Ascending aorta (tissue), 2 donors: ENCODE measurements at regions not wholly inside any gene's neighbourhood (a gene's known extent, or its start where the extent isn't known, plus 50 kb on each side); places are given as distances from the start of the nearest gene placed in this dataset.

Source experiments
- DNase-seq, 2 donors: peaks; one replicate each; pipeline ENCODE4 v3.0.0-alpha.2; 2019; ENCODE audit warnings: low spot score in 2 of 2
- H3K27ac ChIP-seq, 2 donors: fragments of 200-600 bp; sonication (generic); one replicate each; pipeline ENCODE4 v1.5.1; 2016 to 2017; ENCODE audit warnings: mild to moderate bottlenecking in 1 of 2
- H3K27me3 ChIP-seq: fragments of 200-600 bp; sonication (generic); one replicate; pipeline ENCODE4 v1.5.1; 2017
- H3K36me3 ChIP-seq, 2 donors: fragments of 200-600 bp; sonication (generic); one replicate each; pipeline ENCODE4 v1.5.1; 2016
- H3K4me1 ChIP-seq, 2 donors: fragments of 200-600 bp; sonication (generic); one replicate each; pipeline ENCODE4 v1.5.1; 2016 to 2017; ENCODE audit warnings: mild to moderate bottlenecking in 1 of 2
- H3K4me3 ChIP-seq, 2 donors: fragments of 200-600 bp; sonication (generic); one replicate each; pipeline ENCODE4 v1.5.1; 2016 to 2017; ENCODE audit warnings: mild to moderate bottlenecking in 1 of 2
- H3K9me3 ChIP-seq, 2 donors: fragments of 200-600 bp; sonication (generic); one replicate each; pipeline ENCODE4 v1.5.1; 2016
- intact Hi-C: fragments of 100-400 bp; cut with DNase I; formaldehyde crosslinking; loops from one replicate; pipeline ENCODE4 v1.15.1; 2023
- TF ChIP-seq, protein P1 (sequence below), 3 experiments: fragments of 200-600 bp in 2 of 3; fragments of 450-650 bp in 1 of 3; sonication (generic) in 2 of 3; IDR thresholded peaks; one replicate each; pipeline ENCODE4 v1.5.1; 2016 to 2019; ENCODE audit warnings: antibody characterized with exemption in 3 of 3, mild to moderate bottlenecking in 1 of 3, moderate library complexity in 1 of 3

DNA sequence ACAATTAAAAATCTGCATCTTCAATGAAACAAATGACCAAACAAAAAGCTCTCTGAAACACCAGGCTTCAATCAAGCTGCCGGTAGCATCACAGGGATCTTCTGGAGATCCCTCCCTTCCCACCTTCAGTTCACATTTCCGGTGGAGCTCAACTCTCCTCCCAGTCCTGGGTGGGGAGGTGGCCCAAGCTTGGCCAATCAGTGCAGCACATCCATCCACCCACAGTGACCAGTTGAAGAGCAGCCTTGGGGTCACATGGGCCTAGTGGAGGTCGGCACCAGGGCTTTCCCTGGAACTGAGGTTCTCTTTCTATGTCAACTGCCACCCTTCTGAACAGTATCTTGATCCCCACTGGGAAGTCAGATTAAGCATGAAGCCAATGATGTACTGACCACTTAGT lies 620.1 kb upstream of the MGMT start:
- H3K27ac ChIP-seq = no peak overlapping the region
- no peaks in the 10 kb centered on the region for H3K9me3 ChIP-seq
- no peaks in the 10 kb centered on the region for H3K36me3 ChIP-seq
- DNase-seq = no peak
- intact Hi-C loops = no loop called here
- H3K4me3 ChIP-seq = no peak overlapping the region
- no peaks in the 10 kb centered on the region for H3K27me3 ChIP-seq
- no peaks in the 10 kb centered on the region for H3K4me1 ChIP-seq
- TF ChIP-seq, protein P1, sequence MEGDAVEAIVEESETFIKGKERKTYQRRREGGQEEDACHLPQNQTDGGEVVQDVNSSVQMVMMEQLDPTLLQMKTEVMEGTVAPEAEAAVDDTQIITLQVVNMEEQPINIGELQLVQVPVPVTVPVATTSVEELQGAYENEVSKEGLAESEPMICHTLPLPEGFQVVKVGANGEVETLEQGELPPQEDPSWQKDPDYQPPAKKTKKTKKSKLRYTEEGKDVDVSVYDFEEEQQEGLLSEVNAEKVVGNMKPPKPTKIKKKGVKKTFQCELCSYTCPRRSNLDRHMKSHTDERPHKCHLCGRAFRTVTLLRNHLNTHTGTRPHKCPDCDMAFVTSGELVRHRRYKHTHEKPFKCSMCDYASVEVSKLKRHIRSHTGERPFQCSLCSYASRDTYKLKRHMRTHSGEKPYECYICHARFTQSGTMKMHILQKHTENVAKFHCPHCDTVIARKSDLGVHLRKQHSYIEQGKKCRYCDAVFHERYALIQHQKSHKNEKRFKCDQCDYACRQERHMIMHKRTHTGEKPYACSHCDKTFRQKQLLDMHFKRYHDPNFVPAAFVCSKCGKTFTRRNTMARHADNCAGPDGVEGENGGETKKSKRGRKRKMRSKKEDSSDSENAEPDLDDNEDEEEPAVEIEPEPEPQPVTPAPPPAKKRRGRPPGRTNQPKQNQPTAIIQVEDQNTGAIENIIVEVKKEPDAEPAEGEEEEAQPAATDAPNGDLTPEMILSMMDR (IDR thresholded peaks at IDR 0.05) = no peak

DNA sequence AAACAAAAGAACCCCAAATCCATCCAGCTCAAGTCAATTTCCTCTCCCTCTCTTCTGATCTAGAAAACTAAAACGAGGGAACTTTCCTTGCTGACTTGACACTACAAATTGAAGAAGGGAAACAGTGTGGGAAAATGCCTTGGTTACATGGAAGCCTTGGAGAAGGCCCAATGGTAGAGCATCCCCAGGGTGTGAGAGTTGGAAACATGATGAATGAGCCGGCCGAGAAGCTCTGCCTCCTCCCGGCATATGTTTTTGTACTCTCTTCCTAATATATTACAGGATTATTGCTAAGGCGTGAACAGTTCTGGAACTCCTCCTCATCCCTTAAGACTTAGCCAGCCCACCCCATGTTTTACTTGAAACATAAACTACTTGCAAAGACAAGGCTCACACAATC lies 618.2 kb upstream of the MGMT start:
- no peak for DNase-seq
- TF ChIP-seq, protein P1 (IDR thresholded peaks at IDR 0.05) = no peak
- Histone ChIP-seq H3K4me1 (no peaks in the 10 kb centered on the region), H3K27ac (no peak overlapping the region), H3K27me3 (no peaks in the 10 kb centered on the region), H3K4me3 (no peak overlapping the region), H3K9me3 (no peaks in the 10 kb centered on the region), H3K36me3 (no peaks in the 10 kb centered on the region)
- intact Hi-C loops = no loop called here

DNA sequence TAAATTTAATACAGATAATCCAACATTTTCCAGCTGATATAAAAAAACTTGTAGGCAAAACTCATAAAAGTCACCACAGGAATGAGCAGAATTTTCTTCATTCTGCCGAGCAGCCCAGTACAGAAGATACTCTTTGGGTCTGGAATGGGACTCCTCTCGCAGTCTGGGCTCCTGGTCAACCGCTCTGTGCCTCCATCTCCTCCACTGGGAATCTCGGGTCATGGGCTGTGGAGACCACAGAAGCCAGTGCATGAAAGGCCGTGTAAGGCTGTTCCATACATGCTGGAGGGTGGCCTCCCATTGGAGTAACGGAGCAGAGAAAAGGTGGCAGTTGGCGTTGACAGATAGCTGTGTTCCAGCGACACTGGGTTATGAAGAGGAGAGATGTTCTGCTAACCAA lies 616.4 kb upstream of the MGMT start:
- Histone ChIP-seq H3K4me1 (peaks cover 0 to 3% of the 10 kb centered on the region in 2 donors), H3K9me3 (no peaks in the 10 kb centered on the region), H3K4me3 (no peak overlapping the region), H3K36me3 (no peaks in the 10 kb centered on the region), H3K27ac (no peak overlapping the region), H3K27me3 (no peaks in the 10 kb centered on the region)
- DNase-seq = no peak
- intact Hi-C loops = no loop called here
- TF ChIP-seq, protein P1 (IDR thresholded peaks at IDR 0.05) = no peak

DNA sequence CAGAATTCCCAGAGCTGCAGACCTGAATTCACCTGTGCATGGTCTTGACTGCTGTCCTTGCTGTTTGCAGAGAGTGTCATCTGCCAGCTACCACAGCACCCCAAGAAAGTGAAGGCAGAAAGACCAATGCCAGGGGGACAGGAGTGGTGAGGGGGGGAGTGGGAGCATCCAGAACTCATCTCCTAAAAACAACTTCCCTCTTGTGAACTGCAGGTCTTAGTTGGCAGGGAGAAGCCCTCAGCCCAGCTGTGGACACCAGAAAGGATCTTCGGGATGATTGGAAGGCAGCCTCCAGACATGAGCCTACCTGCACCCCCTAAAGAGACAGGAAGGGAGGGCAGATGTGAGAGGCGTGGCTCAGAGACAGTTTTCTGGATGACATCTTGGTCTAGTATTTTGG lies 615.8 kb upstream of the MGMT start:
- intact Hi-C loops = no loop called here
- H3K4me3 ChIP-seq = no peak overlapping the region
- no peaks in the 10 kb centered on the region for H3K36me3 ChIP-seq
- H3K27me3 ChIP-seq = no peaks in the 10 kb centered on the region
- H3K4me1 ChIP-seq = peaks cover 0 to 4% of the 10 kb centered on the region in 2 donors
- TF ChIP-seq, protein P1 (IDR thresholded peaks at IDR 0.05) = no peak
- no peaks in the 10 kb centered on the region for H3K9me3 ChIP-seq
- H3K27ac ChIP-seq = no peak overlapping the region
- no peak for DNase-seq

DNA sequence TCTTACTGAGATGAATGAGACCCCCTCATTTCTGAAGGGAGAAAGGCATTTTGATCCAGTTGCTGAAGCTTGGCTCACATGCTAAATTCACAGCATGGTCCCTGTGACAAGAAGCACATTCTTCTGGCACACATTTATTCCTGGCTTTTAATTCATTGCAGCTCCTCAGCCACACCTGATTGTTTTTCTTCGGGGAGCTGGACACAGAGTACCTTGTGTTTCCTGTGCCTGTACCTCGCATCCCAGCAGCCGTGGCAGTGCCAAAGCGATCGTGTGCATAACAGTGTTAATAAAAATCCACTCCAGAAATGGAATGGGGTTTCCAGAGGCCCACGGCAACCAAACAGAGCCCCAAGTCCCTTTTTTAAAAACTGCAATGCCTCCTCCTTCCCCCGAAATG lies 615.3 kb upstream of the MGMT start:
- H3K27ac ChIP-seq = no peak overlapping the region
- TF ChIP-seq, protein P1 (IDR thresholded peaks at IDR 0.05) = no peak
- DNase-seq = no peak
- H3K36me3 ChIP-seq = no peaks in the 10 kb centered on the region
- intact Hi-C loops = no loop called here
- H3K9me3 ChIP-seq = no peaks in the 10 kb centered on the region
- no peaks in the 10 kb centered on the region for H3K27me3 ChIP-seq
- no peak overlapping the region for H3K4me3 ChIP-seq
- peaks cover 0 to 4% of the 10 kb centered on the region in 2 donors for H3K4me1 ChIP-seq

DNA sequence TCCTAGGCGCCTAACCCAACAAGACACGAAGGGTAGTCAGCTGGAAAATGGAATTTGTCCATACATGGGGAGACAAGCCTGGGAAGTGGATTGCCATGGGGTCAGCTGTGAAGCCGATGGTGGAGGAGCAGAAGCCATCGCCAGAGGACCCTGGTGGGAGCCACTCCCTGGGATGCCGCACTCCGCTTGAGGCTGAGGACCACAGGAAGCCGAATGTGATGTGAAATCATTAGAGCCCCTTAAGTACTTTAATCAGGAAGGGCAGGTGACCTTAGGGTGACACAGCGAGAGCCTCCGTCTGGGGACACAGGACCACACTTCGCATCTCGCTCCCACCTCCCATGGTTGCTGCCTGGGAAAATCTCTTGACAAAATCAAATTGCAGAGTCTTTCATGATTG lies 614.6 kb upstream of the MGMT start:
- no peak for DNase-seq
- H3K4me3 ChIP-seq = no peak overlapping the region
- H3K27ac ChIP-seq = no peak overlapping the region
- H3K36me3 ChIP-seq = no peaks in the 10 kb centered on the region
- TF ChIP-seq, protein P1 (IDR thresholded peaks at IDR 0.05) = no peak
- H3K4me1 ChIP-seq = peaks cover 0 to 4% of the 10 kb centered on the region in 2 donors
- intact Hi-C loops = no loop called here
- no peaks in the 10 kb centered on the region for H3K27me3 ChIP-seq
- H3K9me3 ChIP-seq = no peaks in the 10 kb centered on the region
